ENCODE measurements at regions not wholly inside any gene's neighbourhood (a gene's known extent, or its start where the extent isn't known, plus 50 kb on each side); places are given as distances from the start of the nearest gene placed in this dataset.

DNA sequence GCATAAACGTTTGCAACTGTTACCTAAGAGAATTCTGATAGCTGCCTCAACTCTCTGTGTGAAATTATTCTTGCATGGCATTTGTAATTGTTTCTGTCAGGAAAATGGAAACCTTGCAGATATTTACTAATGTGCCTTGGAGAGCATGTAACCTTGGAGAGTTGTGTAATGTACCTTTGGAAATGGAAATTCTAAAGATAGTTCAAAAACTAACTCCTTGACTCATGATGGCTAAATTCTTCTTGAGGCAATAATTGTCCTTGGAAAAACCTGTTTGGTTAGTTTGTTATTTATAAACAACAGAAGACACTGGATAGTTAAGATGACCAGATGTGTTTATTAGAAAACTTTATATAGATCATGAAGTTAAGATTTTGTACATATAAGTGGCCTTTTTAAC, 1033.8 kb downstream of the PLA2G4A start:
- no peaks in the 10 kb centered on the region for H3K27me3 Mint-ChIP-seq
- no peaks in the 10 kb centered on the region for H3K36me3 Mint-ChIP-seq (ENCODE audit: low read depth)
- H3K4me1 Mint-ChIP-seq: no peaks in the 10 kb centered on the region
- DNase-seq: no peak
- no peak overlapping the region for H3K4me3 Mint-ChIP-seq
- no peak overlapping the region for H3K27ac Mint-ChIP-seq
- no peaks in the 10 kb centered on the region for H3K9me3 ChIP-seq (ENCODE audit: control insufficient read depth, low read length, poor library complexity, severe bottlenecking)
- ATAC-seq: no peak

DNA sequence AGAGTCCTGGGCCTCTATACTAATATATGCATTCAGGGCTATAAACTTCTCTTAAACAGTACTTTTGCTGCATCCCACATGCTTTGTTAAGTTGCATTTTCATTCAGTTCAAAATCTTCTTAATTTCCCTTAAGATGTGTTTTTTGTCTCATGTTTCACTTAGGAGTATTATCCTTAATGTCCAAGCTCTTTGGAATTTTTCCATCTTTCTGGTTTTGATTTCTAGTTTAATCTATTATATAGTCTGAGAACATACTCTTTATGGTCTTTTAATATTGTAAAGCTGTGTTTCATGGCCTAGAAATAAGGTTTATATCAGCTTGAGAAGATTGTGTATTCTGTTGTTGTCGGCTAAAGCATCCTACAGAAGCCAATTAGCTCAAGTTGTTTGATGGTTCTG, 1041.8 kb downstream of the PLA2G4A start:
- Mint-ChIP-seq H3K36me3 (ENCODE audit: low read depth) (no peaks in the 10 kb centered on the region), H3K4me3 (no peak overlapping the region), H3K27me3 (no peaks in the 10 kb centered on the region), H3K27ac (no peak overlapping the region), H3K4me1 (no peaks in the 10 kb centered on the region)
- no peak for DNase-seq
- no peak for ATAC-seq
- H3K9me3 ChIP-seq (ENCODE audit: control insufficient read depth, low read length, poor library complexity, severe bottlenecking): no peaks in the 10 kb centered on the region

GRCh38 chr1:187871177-187871845, 1042.6 kb downstream of the PLA2G4A start:
- Mint-ChIP-seq H3K27me3 (no peaks in the 10 kb centered on the region), H3K4me1 (no peaks in the 10 kb centered on the region), H3K36me3 (ENCODE audit: low read depth) (no peaks in the 10 kb centered on the region), H3K27ac (no peak overlapping the region), H3K4me3 (no peak overlapping the region)
- H3K9me3 ChIP-seq (ENCODE audit: control insufficient read depth, low read length, poor library complexity, severe bottlenecking): no peaks in the 10 kb centered on the region
- no peak for DNase-seq
- no peak for ATAC-seq

DNA sequence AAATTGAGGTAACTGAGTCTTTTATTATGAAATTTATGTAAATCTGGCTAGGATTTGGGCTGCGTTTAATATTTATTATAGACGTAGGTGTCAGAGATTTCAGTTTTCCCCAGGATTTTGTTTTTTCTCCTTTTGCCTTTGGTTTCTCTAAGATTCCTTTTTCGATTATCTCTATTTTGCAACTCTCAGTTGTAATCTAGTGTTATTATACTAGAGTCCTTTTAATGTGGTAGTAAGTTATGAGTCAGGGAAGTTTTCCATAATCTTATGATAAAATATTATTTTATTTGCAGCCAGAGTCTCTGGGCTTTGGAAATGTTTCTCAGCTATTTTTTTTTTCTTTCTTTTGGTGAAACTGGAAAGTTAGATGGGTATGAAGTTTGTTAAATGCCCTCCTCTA, 1043.8 kb downstream of the PLA2G4A start:
- Mint-ChIP-seq H3K36me3 (ENCODE audit: low read depth) (no peaks in the 10 kb centered on the region), H3K27me3 (no peaks in the 10 kb centered on the region), H3K4me3 (no peak overlapping the region), H3K4me1 (no peaks in the 10 kb centered on the region), H3K27ac (no peak overlapping the region)
- no peaks in the 10 kb centered on the region for H3K9me3 ChIP-seq (ENCODE audit: control insufficient read depth, low read length, poor library complexity, severe bottlenecking)
- ATAC-seq (no peak), DNase-seq (no peak)

- H3K9me3 ChIP-seq (ENCODE audit: control insufficient read depth, low read length, poor library complexity, severe bottlenecking): no peaks in the 10 kb centered on the region
- no peak overlapping the region for H3K4me3 Mint-ChIP-seq
- no peak for ATAC-seq
- H3K27me3 Mint-ChIP-seq: no peaks in the 10 kb centered on the region
- H3K4me1 Mint-ChIP-seq: no peaks in the 10 kb centered on the region
- H3K27ac Mint-ChIP-seq: no peak overlapping the region
- no peaks in the 10 kb centered on the region for H3K36me3 Mint-ChIP-seq (ENCODE audit: low read depth)
- DNase-seq: no peak
Observed at GRCh38 chr1:187873126-187873525, 1044.4 kb downstream of the PLA2G4A start.

DNA sequence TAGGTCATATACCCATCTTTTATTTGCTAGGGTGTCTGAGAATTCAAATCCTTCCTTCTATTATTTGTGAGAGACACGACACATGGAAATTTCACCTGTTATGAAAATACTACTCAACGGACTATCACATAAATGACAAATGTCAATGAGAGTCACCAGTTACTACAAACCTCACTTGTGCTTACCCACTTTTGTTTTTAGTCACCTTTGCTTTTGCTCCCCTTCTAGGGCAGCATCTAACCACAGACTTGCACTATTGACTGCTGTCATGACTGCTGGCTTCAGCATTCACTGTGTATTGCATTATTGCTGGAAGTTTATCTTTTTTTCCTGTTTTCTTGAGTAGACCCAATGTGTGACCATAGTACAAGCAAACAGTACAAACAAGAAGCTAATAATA, 1048.0 kb downstream of the PLA2G4A start:
- DNase-seq (no peak), ATAC-seq (no peak)
- H3K27me3 Mint-ChIP-seq: no peaks in the 10 kb centered on the region

GRCh38 chr1:187877220-187877619, 1048.5 kb downstream of the PLA2G4A start:
- no peak for ATAC-seq
- Mint-ChIP-seq H3K27ac (no peak overlapping the region), H3K4me1 (no peaks in the 10 kb centered on the region), H3K27me3 (no peaks in the 10 kb centered on the region), H3K36me3 (ENCODE audit: low read depth) (no peaks in the 10 kb centered on the region), H3K4me3 (no peak overlapping the region)
- no peak for DNase-seq
- H3K9me3 ChIP-seq (ENCODE audit: control insufficient read depth, low read length, poor library complexity, severe bottlenecking): no peaks in the 10 kb centered on the region

More for the DNA sequence above, 1048.0 kb downstream of the PLA2G4A start:
- H3K4me3 Mint-ChIP-seq: no peak overlapping the region
- H3K9me3 ChIP-seq (ENCODE audit: control insufficient read depth, low read length, poor library complexity, severe bottlenecking): no peaks in the 10 kb centered on the region
- no peaks in the 10 kb centered on the region for H3K36me3 Mint-ChIP-seq (ENCODE audit: low read depth)
- no peak overlapping the region for H3K27ac Mint-ChIP-seq
- H3K4me1 Mint-ChIP-seq: no peaks in the 10 kb centered on the region

DNA sequence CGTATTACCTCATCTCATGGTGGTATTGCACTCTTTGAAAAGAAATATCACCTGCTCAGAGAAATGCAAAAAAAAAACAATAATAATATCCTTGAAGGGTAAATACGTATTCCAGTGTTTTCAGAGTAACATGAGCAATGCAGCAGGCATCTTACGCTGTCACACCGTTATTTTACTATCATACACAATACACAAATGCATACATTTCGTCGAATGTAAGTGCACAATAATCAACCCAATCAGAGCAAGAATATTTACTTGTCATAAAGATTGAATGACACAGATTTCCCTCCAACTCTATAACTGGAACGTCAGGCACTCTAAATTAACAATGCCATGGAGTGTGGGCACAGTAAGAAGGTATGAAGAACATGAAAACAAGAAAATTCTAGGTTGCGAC, 1050.1 kb downstream of the PLA2G4A start:
- Mint-ChIP-seq H3K4me1 (no peaks in the 10 kb centered on the region), H3K27ac (no peak overlapping the region), H3K27me3 (no peaks in the 10 kb centered on the region), H3K36me3 (ENCODE audit: low read depth) (no peaks in the 10 kb centered on the region), H3K4me3 (no peak overlapping the region)
- ATAC-seq (no peak), DNase-seq (no peak)
- no peaks in the 10 kb centered on the region for H3K9me3 ChIP-seq (ENCODE audit: control insufficient read depth, low read length, poor library complexity, severe bottlenecking)

DNA sequence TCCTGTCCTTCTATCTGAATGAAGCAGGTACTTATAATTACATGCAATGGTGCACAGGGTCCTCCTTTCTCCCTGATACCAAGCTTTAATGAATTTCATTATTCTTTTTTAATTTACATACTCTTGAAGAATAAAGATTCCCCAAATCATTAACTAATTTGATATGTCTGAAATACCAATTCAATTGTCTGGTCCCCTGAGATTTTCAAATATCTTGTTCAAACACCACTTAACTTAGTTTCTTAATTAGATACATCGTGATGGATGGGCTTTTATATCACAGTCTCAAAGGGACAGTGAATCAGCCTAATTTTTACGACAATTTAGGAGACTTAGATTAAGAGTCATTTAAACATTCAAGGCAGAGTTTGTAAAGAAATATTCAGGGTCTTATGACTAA, 1054.6 kb downstream of the PLA2G4A start:
- H3K36me3 Mint-ChIP-seq (ENCODE audit: low read depth): no peaks in the 10 kb centered on the region
- H3K27ac Mint-ChIP-seq: no peak overlapping the region
- DNase-seq (no peak), ATAC-seq (no peak)
- no peaks in the 10 kb centered on the region for H3K27me3 Mint-ChIP-seq
- H3K4me3 Mint-ChIP-seq: no peak overlapping the region
- H3K4me1 Mint-ChIP-seq: no peaks in the 10 kb centered on the region
- no peaks in the 10 kb centered on the region for H3K9me3 ChIP-seq (ENCODE audit: control insufficient read depth, low read length, poor library complexity, severe bottlenecking)

GRCh38 chr1:187891993-187892682, 1063.4 kb downstream of the PLA2G4A start:
- no peaks in the 10 kb centered on the region for H3K9me3 ChIP-seq (ENCODE audit: control insufficient read depth, low read length, poor library complexity, severe bottlenecking)
- no peaks in the 10 kb centered on the region for H3K27me3 Mint-ChIP-seq
- ATAC-seq (no peak), DNase-seq (no peak)
- no peaks in the 10 kb centered on the region for H3K4me1 Mint-ChIP-seq
- no peak overlapping the region for H3K4me3 Mint-ChIP-seq
- no peak overlapping the region for H3K27ac Mint-ChIP-seq
- H3K36me3 Mint-ChIP-seq (ENCODE audit: low read depth): no peaks in the 10 kb centered on the region

- Mint-ChIP-seq H3K27me3 (no peaks in the 10 kb centered on the region), H3K36me3 (ENCODE audit: low read depth) (no peaks in the 10 kb centered on the region), H3K4me1 (no peaks in the 10 kb centered on the region), H3K27ac (no peak overlapping the region), H3K4me3 (no peak overlapping the region)
- H3K9me3 ChIP-seq (ENCODE audit: control insufficient read depth, low read length, poor library complexity, severe bottlenecking): no peaks in the 10 kb centered on the region
- ATAC-seq (no peak), DNase-seq (no peak)
Observed at GRCh38 chr1:187892683-187893039, 1063.9 kb downstream of the PLA2G4A start.

GRCh38 chr1:187893471-187893870, 1064.7 kb downstream of the PLA2G4A start:
- Mint-ChIP-seq H3K4me1 (no peaks in the 10 kb centered on the region), H3K27ac (no peak overlapping the region), H3K27me3 (no peaks in the 10 kb centered on the region), H3K4me3 (no peak overlapping the region), H3K36me3 (ENCODE audit: low read depth) (no peaks in the 10 kb centered on the region)
- no peaks in the 10 kb centered on the region for H3K9me3 ChIP-seq (ENCODE audit: control insufficient read depth, low read length, poor library complexity, severe bottlenecking)
- ATAC-seq: no peak
- no peak for DNase-seq

GRCh38 chr1:187894349-187894748, 1065.6 kb downstream of the PLA2G4A start:
- H3K9me3 ChIP-seq (ENCODE audit: control insufficient read depth, low read length, poor library complexity, severe bottlenecking): no peaks in the 10 kb centered on the region
- ATAC-seq (no peak), DNase-seq (no peak)
- Mint-ChIP-seq H3K4me3 (no peak overlapping the region), H3K36me3 (ENCODE audit: low read depth) (no peaks in the 10 kb centered on the region), H3K27me3 (no peaks in the 10 kb centered on the region), H3K27ac (no peak overlapping the region), H3K4me1 (no peaks in the 10 kb centered on the region)

- Mint-ChIP-seq H3K4me1 (no peaks in the 10 kb centered on the region), H3K27ac (no peak overlapping the region), H3K36me3 (ENCODE audit: low read depth) (no peaks in the 10 kb centered on the region), H3K27me3 (no peaks in the 10 kb centered on the region), H3K4me3 (no peak overlapping the region)
- no peaks in the 10 kb centered on the region for H3K9me3 ChIP-seq (ENCODE audit: control insufficient read depth, low read length, poor library complexity, severe bottlenecking)
- no peak for ATAC-seq
- DNase-seq: no peak
Observed at GRCh38 chr1:187903223-187903622, 1074.5 kb downstream of the PLA2G4A start.

Measured in T-helper 17 cell (primary cell).